Activated CD4-positive, alpha-beta T cell treated with anti-CD3 and anti-CD28 coated beads for 24 hours (primary cell): ENCODE measurements at regions not wholly inside any gene's neighbourhood (a gene's known extent, or its start where the extent isn't known, plus 50 kb on each side); places are given as distances from the start of the nearest gene placed in this dataset.

Source experiments
- DNase-seq, 2 donors: peaks; one replicate each; pipeline ENCODE4 v3.0.0-alpha.2; 2020; ENCODE audit warnings: low read depth in 2 of 2

DNA sequence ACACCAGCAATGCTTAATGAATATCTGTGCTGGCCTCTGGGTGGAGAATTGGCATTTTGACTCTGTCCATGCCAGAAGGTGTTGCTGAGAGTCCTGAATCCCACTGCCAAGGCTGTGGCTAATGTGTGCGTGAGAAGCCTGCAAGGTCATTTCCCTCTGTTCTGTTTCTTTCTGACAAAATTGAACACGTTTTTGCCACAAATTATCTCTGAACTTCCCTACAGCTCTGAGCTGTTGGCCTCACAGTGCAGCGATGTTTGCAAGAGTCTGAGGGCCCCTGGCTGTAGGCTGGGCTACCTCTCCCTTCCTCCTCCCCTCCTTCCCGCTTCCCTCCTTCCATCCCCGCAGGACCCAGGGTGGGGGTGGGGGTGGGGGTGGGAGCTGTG lies 154.1 kb upstream of the HS6ST1 start:
- no peak for DNase-seq

DNA sequence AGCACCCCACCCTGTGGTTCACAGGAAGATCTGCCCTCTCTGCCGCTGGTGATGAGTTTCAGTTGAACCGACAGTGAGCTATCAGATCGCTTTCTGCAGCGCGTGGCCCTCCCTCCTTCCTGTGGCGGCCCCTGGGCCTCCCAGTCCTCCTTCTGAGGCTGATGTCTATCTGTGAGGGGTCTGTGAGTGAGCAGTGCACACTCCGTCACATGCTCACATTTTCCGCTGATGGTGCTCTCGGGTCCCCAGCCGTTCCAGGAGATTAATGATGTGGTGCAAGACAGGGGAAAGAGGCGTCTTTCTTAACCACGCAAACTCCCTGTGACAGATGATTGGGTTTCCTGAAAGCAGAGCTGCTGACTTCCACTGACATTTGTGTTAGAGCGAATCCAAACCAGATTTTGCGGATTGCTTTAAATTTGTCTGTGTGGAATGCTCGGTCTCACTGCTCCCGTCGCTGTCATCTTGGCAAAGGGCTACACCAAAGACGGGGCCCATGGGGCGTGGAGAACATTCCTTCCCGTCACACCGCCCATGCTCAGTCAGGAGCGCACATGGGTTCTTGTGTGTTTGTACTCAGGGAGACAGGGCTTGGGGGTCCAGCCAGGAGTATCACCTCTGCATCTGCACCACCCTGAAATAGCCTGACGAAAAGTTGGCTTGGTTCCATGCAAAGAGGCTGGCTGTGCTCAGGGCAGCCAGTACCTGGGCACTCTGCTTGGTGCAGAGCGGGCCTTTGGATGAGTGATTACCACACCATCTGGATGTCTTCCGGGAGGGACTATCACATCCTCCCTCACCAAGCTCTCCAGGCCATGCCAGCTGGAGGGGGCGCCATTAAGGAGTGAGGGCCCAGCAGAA lies 154.7 kb upstream of the HS6ST1 start:
- DNase-seq: peak in 1 of 2 donors; percentile 24

DNA sequence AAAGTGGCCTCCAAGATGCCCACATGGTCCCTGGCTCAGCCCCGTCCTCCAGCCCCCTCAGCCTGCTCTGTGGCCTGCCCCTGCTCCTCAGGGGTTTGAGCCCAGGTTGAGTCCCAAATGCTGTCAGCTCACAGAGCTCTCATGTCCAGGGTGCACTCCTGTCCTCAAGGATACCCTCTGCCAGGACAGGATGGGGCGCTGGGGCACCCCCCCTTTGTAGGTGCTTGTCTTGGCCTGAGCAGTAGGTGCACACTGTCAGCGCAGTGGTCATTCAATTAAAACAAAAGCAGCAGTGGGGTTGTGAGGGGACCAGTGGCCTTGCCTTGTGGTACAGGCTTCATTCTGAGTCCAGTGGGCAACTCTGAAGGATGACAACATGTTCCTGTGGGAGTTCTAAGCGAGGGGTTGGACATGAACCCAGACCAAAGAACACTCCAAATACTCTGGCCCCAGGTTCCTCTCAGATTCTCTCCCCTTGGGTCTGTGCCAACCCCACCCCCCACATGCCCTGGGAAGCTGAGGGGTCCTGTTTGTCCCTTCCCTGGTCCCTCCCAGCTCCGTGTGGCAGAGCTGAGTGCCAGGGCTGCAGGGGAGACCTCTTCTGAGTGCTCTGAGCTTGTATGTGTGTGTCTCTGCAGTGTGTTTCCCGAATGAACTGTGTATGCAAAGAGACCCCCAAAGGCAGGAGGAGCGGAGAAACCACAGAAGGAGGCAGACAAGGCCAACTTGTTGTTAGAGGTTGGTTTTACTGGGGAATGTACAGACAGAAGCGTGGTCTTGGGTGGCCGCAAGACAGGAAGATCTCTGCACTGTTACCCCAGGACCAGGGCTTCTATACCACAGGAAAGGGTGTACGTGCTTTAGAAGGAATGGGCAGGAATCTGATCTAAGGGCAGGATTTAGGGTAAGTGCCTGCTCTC lies 155.6 kb upstream of the HS6ST1 start:
- DNase-seq: no peak

DNA sequence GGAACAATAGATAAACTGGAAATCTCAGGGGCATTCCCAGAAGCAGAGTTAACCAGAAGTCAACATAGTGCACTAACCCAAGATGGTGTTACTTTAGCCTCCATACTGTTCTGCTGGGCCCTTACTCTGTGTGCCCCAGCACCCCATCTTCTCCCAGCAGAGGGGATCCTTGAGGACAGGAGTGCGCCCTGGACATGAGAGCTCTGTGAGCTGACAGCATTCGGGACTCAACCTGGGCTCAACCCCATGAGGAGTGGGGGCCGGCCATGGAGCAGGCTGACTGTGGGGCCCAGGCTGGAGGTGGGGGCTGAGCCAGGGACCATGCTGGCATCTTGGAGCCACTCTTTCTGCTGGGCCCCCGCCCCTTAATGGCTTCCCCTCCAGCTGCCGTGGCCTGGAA lies 156.3 kb upstream of the HS6ST1 start:
- no peak for DNase-seq

DNA sequence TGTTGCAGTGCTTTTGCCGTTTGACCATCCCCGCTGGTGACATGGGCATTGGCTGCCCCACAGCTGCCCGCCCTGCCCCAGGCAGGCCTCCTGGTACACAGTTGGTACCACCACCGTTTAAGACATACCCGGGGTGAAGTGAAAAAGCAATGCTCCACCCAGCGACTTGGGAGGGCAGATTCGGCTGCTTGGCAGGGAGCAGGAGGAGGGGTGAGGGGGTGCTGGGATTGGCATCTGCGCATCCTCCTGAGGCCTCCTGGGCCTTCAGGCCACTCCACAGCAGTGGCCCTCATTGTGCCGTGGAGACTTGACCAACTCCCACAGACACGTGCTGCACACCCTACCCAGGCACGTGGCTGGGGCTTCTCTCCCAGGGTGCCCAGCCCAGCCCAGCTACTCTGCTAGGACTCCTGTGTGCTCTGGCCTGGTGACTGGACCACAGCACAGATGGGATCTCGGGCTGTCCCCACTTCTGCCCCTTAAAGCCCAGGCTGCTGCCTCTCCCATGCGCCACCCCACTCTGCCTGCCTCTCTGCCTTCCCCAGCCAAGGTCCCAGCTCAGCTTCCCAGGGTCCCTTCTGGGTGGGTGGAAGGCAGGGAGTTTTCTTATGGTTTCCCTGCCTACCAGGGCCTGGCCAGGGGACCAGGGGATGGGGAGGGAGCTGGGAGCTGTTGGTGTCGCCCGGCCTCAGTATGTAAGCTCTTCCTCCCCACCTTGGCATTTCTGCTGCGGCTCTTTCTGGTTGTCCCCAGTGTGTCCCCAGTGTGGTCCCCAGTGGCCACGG lies 157.0 kb upstream of the HS6ST1 start:
- no peak for DNase-seq

DNA sequence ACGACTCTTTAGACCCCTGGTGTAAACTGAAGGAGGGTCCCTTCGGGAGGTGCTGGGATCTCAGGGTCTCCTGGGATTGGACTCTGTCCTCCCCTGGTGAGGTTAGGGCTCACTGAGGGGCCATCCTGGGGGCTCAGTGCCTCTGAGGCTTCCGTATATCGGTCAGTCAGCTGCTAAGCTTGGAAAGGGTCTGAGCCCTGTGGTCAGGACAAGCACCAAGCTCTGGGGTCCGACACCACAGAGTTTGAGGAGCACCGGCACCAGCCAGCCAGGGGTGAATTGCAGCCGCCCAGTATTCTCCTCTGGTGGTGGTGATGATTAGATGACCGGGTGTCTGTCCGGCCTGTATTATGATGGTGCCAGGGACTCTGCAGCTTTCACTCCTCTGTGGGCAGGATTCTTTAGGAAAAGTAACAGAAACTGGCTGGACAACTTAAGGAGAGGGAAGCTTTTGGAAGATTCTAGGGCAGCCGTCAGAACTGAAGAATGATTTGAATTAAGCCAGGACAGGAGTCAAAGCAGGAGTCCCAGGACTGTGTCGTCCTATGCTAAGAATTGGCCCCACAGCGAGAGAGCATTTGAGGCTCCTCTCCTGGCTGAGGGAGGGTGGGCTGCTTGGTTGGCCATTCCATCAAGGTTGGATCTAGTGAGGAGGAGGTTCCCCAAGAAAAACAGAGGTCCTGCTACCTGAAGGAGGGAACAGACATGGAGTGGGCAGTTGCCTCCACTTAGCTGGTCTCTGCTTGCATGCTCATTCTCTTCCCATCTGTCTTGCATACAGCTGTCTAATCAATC lies 158.6 kb upstream of the HS6ST1 start:
- no peak for DNase-seq

DNA sequence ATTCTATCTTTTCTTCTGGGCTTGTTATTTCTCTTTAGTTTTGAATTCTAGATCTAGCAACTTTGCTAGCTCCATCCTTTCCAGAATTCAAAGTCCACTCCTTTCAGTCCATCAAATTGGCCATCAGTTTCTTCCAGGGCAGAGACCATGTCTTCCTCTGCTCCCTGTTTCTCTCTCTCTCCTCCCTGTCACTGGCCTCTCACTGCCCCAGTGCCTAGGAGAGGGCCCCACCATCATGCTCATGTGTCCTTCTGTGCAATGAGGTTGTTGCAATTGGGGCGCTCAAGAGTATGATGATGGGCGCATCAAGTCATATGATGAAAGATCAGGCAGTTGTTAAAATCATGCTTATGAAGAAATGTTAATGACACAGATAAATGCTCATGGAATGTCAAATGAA lies 159.2 kb upstream of the HS6ST1 start:
- DNase-seq: no peak

DNA sequence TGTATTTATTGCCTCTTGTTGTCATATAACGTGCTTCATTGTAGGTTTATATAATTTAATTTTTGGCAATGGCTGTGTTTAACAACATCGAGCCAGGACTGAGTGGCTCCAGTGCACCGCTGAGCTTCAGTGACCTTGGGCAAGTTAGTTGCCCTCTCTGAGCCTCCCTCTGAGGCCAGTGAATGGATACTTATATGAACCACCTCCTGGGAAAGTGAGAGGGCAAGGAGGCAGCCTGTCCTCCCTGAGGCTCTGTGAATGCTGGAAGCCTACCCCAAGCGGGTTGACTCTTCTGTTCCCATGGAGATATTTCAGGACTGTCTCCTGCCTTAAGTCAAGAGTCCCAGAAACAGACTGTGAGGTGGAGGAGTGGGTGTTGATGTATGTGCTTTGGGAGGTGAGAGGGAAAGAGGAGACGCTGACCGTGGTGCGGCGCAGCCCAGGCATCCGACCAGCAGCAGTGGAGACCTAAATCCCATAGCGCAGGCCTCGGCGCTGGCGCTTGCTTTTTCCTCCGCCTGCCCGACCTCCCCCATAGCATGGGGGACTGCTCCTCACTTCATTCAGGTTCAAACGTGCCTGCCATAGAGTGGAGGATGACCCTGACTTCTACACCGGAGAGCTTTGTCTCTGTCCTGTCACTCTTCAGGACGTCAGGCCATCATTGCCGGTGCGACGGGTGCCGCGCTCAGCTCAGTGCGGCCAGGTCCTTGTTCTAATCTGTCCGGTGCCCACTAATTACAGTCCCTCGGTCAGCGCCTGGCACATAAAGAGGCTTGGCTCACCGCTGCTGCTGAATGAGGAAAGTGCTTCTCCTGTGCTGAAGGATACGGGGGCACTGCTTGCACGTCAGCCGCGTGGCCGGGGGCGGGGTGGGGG lies 167.3 kb upstream of the HS6ST1 start:
- no peak for DNase-seq

DNA sequence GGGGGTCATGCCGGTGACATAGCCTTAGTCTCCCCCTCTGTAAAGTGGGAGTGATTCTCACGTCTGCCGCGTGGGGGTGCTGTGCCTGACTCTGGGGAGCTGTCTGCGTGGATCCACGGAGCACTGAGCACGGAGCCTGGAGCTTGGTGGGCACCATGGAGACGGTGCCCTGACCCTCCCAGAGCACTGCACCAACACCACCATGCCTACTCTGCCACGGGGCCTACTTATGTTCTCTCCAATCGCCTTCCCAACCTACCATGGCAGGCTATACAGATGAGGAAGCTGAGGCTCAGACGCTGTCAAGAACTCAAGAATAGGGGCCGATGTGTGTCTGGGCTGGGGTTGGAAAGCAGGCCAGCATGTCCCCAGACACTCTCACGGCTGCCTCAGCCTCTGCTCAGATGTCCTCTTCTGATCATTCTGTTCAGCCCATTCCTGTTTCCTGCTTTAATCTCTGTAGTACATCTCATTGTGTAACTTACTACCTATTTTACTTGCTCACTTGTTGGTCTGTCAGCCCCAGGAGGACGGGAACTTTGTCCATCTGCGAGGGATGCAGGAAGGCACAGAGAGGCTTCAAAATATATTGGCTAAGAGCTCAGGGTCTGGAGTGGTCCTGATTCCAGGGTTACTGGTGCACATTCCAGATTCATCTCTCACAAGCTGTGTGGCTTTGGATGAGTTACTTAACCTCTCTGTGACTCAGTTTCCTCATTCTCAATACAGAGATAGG lies 168.1 kb upstream of the HS6ST1 start:
- no peak for DNase-seq

DNA sequence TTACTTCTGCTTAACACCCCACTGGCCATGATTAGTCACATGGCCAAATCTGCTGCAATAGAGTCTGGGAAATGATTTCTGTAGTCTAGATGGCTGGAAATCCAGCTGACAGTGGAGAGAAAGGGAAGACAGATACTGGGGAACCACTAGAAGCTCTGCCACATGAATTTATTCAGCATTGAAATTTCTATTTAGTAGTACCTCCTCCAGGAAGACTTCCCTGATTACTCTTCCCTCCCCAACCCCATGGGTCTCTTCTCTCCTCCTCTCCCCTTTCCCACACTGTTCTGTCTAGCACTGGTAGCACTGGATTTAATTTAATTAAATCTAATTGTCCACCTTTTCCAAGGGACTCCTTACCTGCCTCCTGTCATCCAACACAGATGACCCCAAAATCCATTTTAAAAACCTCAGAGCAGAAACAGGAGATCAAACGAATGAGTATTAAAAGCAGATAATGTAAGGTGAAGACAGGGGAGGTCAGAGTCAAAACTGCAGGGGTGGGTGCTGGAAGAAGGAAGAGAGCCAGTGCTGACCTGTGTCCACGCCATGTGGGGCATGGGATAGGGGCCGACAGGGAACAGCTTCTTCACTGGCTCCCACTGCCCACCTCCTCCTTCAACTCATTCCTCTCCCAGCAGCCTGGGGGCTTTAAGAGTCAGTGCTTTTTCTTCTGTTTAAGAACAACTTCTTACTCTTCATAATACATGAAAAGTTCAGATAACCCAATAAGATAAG lies 169.2 kb upstream of the HS6ST1 start:
- DNase-seq: no peak

DNA sequence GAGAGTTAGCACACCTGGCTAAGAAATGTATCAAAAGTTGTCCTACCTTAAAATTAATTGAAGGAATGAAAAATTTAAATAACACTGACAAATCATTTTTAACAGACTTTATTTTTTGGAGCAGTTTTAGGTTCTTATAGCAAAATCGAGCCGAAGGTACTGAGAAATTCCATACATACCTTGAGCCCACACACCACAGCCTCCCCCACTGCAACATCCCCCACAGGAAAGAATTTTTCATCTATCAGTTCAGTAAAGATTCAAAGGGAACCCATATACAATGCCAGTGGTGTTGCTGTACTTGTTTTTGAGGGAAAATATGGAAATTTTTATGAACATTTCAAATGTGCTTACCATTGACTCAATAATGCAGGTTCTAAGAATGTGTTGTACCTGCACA lies 169.8 kb upstream of the HS6ST1 start:
- no peak for DNase-seq

DNA sequence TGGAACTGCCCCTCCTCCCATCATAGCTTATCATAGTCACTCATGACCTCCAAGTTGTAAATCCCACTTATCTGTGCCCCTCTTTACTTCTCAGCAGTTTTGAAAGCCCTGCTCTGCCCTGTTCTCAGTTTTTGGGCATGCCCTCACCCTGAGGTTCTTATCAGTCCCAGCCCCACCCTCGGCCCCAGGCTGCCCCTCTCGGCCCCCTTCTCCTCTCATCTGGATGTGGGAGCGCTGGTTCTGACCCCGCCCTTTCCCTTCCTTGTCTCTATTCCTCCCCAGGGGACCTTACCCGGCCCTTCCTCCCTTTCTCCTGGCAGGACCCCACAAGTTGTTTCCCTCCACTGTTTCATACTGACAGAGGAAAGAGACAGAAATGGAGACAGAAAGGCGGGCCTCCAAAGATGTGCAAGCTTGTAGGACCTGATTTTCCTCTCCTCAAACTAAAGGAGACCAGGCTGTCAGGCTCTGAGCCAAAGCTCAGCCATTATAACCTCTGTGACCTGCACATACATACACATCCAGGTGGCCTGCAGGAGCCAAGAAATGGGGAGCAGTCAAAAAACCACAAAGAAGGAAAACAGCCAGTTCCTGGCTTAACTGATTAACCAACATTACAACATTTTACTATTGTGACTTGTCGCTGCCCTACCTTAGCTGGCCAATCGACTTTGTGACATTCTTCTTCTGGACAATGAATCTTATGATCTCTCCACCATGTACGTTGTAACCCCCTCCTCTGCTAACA lies 171.0 kb upstream of the HS6ST1 start:
- no peak for DNase-seq

DNA sequence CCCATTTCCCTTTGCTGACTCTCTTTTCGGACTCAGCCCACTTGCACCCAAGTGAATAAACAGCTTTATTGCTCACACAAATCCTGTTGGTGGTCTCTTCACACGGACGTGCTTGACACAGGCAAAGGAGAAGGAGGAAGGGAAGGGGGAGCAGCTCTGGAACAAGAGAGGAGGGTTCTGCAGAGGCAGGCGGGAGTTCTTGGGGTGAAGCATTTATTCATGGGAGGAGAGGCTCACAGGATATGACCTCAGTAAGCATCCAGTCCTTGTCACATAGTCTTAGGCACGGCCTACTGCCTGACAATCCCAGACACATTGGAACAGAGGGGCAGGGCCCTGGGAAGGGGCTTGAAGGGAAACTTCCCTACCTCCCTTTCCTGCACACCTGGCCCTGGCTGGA lies 171.7 kb upstream of the HS6ST1 start:
- no peak for DNase-seq

DNA sequence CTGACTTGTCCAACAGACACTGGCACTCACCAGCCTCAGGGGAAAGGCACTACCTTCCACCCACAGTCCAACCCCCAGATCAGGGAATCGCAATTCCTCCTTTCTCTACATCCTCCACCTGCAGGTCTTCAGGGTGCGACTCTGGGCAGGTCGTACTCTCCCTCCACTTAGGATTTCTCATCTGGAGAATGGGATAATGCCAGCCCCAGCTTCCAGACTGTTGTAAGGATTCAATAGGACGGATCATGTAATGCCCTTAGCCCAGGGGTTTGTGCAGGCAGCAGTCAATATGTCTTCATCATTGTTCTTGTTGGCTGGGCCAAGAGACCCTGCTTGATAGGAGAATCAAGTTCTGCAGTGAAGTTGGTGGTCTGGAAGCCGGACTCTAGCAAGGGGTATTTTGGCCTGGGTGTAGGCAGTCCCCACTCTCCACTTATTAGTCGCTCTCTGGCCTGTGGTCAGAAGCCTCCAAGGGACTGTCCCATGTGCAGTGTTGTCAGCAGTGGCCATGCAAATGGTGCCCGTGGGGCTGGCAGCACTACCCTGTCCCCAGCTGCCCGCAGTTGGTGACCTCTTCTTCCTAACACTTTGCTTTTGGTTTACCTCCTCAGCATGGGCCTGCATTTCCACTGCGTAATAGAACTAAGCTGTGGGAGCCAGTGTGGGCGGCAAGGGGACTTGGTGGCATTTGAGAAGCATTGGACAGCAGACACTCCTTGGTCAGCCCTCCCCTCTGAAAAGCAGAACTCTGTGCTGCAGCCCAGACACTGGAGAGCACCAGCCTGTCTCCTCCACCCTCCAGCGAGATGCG lies 172.4 kb upstream of the HS6ST1 start:
- no peak for DNase-seq

DNA sequence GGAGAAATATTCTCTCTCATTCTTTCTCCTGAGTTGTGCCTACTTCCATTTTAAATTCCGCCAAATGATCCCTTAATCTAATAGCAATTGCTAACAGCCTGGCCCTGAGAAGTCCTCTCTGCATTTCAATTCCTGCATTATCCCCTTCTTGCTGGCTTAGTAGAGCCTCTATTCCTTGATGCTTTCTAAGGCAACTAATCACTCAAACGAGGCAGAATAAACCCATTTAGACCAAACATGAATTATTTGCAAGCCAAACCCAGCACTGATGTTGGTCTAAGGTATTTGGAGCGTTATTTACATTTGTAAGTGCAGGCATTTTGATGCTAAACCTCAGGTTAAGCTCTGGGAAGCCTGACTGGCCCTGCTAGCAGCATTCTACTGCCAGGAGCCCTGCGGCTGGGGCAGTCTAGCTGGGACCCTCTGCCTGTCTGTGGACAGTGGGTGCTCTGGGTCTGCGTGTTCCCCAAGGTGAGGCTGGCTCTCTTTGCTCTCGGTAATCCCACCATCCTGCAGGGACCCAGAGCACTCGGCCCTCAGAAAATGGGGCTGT lies 173.1 kb upstream of the HS6ST1 start:
- DNase-seq: no peak

DNA sequence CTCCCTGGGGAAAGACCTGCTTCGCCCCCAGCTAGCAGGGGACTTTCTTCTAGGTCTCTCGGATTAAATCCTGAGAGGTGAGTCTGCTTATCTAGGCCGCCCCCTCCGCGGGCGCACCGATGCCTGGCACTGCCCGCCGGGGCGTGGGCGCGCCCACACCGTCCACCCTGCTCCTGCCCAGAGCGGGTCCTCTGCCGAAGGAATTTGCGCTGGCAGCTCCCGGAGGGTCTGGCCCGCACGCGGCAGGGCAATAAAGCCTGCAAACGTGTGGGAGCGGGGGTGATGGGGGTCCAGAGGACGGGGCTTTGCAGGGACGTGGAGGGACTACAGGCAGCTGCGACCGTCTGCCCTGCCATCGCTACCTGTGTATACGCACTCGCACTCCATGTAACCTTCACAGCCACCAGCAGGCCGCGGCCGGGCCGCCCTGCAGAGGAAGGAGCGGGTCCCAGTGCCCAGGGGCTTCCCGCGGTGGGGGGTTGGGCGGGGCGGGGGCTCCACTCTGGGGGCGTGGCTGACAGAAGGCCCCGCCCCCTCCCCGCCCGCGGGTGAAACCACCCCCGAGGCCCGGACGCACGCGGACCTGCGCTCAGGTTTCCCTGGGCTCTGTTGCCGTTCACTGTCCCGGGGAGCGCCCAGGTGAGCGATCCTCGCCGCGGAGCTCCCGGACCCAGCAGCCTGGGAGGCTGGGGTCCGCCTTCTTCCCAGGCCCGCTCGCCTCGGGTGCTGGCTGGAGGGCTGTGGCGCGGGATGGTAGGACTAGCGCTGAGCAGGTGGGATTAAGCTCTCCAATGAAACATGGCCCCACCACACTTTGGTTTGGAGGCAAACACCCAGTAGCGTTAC lies 174.5 kb upstream of the HS6ST1 start:
- DNase-seq: no peak
